Jurkat, Clone E6-1 (cell line): ENCODE measurements at regions not wholly inside any gene's neighbourhood (a gene's known extent, or its start where the extent isn't known, plus 50 kb on each side); places are given as distances from the start of the nearest gene placed in this dataset.
"Not testable (repeated sequence)": the region's sequence is repeated elsewhere in the genome, so short reads cannot be mapped to it uniquely, and the experiment has no call there.

Experiments
- DNase-seq: peaks from one replicate; pipeline ENCODE4 v3.0.0-alpha.2; 2011; ENCODE audit warnings: low read depth, low spot score
- H3K4me3 ChIP-seq: 2 replicates; pipeline ENCODE4 v1.5.1; 2011; ENCODE audit warnings: mild to moderate bottlenecking, low read length, control low read depth, moderate library complexity

DNA sequence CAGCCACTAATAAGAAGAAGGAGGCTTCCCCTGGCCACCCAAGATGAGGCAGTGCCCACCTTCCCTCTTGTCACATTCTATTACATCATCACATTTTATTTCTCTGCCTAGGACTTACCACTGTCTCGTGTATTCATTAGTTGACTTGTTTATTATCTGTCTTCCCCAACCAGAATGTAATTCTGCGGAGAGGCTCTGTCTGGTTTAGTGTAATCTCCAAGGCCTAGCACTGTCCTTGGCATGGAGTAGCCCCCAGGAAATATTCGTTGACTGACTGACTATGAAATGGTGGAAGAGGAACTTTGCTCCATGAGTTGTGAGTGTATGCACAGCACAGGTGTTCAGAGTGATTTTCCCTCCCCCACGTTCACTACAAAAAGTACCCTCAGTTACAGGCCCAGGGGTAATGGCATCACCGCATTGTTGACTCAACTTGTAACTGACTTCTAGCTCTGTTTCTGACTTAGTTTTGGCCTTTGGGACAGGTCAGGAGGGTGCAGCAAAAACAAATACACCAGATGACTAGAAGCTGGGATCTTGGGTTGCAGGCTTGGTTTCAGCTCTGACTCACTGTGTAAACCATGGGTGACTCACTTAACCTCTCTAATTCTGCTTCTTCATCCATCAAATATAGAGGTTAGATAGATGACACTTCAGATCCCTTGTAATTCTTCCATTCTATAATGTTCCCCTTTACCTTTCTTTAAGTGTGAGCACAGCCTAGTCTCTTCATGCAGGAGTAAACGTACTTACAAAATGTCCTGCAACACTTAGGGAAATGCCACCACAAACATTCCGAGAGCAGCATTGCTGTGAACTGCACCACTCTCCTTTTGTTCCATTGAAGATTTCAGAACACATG, 229.7 kb downstream of the KCNRG start:
- H3K4me3 ChIP-seq: no peak overlapping the region
- no peak for DNase-seq

DNA sequence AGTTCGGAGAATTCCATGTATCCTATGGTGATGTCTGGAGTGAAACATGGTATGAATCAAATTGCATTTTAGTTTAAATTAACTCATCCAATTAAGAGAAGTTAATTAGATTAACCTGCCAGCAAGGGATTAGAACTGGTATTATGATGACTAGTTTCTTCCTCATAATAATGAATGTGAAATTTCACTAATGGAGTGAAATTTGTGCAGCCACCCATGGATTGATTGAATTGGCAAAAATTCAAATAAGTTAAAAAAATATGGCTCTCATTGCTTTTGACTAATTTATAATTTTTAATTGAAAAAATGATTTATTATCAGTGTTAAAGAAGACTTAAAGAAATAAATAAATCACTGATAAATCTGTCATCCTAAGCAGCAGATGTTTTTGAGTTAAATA, 232.0 kb downstream of the KCNRG start:
- H3K4me3 ChIP-seq: no peak overlapping the region
- no peak for DNase-seq

DNA sequence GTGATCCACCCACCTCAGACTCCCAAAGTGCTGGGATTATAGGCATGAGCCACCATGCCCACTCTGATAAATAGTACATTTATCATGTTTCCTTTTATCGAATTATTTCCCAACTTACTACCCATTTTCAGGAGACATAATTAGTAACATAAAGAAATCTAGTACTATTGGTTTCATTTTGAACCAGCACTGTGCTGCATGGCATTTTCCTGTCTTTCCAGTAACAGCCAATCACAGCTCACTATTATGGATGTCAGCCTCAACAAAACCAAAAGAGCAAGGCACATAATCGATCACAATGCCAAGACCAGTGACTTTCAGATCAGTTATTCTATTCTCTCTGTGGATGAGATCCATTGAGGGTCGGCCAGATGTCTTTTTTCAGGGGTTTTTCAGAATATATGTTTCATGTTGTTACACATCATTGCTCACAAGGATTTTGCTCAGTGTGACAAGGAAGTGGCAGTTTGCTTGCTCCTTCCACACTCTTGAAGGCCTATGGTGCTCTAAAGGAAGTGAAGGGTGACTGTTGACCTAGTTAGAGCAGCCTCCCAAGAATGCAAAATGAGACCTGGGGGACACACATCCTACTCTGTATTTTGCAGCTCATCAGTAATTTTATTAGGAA, 233.4 kb downstream of the KCNRG start:
- H3K4me3 ChIP-seq: no peak overlapping the region
- peak; percentile 69 for DNase-seq

DNA sequence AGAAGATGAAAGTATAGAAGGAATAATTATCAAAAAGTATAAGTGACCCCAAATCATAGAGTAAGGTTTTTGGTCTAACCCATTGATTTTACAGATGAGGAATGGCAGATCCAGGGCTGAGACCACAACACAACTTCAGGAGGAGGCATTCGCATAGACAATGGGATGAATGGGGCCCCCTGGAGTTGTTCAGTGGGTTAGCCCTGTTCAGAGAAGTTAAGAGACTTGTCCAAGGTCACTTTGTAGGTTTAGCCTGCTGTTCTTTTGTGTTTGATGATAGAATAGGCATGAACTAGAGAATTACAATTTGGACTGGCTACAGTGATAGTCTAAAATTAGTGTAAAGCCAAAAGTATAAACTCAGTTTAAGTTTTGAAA, 233.9 kb downstream of the KCNRG start:
- no peak for DNase-seq
- H3K4me3 ChIP-seq: no peak overlapping the region

DNA sequence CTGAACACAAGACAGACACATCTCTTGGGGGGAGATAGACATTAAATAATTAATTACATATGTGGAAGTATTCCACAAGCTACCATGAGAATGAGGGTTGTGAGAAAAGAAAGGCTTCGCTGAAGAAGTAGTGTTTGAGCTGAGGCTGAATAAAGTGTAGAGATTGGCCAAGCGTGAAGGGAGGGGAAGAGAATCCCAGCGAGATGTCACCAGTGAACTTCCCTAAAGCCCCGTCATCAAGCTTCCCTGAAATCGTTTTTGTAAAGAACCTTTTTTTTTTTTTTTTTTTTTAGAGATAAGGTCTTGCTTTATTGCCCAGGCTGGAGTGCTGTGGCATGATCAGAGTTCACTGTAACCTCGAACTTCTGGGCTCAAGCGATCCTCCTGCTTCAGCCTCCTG, 235.2 kb downstream of the KCNRG start:
- no peak for DNase-seq
- H3K4me3 ChIP-seq: no peak overlapping the region

DNA sequence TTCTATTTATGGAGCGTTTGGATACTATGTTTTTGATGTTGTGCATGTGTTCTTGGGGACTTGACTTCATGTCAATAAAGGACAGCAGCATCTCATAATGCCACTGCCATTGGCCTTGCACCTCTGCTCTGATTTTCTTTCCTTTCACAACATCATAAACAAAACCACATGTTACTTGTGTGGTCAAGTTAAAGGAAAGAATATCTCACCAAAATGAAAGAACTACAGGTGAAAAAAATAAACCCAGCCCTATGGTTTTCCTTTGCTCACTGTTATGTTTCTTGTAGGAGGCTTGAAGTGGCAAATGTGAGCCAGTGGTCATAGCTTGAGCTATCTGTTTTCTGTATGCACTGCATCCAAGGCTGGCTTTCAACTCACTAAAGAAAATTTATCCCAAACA, 240.4 kb downstream of the KCNRG start:
- peak; percentile 59 for DNase-seq
- H3K4me3 ChIP-seq: no peak overlapping the region

DNA sequence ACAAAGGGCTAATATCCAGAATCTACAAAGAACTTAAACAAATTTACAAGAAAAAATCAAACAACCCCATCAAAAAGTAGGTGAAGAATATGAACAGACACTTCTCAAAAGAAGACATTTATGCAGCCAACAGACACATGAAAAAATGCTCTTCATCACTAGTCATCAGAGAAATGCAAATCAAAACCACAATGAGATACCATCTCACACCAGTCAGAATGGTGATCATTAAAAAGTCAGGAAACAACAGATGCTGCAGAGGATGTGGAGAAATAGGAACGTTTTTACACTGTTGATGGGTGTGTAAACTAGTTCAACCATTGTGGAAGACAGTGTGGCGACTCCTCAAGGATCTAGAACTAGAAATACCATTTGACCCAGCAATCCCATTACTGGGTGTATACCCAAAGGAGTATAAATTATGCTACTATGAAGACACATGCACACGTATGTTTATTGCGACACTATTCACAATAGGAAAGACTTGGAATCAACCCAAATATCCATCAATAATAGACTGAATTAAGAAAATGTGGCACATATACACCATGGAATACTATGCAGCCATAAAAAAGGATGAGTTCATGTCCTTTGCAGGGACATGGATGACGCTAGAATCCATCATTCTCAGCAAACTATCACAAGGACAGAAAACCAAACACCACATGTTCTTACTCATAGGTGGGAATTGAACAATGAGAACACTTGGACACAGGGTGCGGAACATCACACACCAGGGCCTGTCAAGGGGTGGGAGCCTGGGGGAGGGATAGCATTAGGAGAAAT, 241.5 kb downstream of the KCNRG start:
- not testable (repeated sequence) for DNase-seq, H3K4me3 ChIP-seq

DNA sequence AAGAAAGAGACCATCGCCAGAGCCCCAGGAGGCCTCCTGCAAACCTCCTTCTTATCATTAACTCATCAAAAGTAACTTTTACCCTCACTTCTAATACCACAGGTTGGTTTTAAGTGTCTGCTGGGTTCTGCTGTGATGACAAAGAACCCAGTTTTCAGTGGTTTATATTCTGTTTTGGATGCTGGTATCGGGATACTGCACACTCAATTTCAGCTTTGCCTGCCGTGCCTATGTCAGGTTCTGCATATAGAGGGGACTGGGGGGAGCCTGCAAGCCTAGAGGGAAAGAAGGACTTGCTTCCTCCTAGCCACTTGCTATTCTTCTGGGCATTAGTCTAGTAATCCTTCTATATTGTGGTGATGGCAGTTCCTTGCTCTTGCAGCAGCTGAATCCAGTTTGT, 242.4 kb downstream of the KCNRG start:
- peak overlapping the region; percentile 13 for H3K4me3 ChIP-seq
- peak; percentile 54 for DNase-seq

DNA sequence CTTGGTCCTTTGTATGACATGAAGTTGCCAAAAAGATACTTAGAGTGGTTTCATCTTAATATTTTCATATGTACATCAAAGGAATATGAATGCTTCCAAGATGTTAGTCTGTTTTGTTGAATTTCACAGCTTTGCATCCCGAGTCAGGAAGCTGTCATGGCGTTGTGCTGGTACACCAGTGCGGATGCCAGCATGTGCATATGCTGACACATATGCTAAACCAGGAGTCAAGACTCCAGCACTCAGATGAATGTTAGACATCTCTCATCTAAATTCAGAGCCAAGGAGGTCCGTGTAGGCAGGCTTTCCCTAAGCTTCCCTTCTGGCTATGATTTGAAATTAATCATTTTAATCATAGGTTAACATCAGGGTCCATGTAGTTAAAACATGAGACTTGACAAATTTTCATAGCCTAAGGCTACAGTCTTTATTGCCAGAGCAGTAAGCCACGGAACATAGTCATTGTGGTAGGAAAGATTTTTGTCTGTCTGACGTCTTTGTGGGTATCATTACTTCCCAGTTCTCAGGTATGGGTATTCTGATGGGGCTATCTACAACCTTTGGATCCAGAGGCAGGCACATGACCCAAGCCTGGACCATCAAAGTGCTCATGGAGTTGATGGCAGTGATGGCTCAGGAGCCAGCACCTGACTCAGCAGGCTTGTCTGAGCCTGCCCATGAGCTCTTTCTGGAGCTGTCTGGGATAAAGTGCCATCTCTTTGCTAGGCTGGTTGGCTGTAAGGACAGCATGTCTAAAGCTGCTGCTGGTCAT, 246.1 kb downstream of the KCNRG start:
- H3K4me3 ChIP-seq: no peak overlapping the region
- DNase-seq: no peak

DNA sequence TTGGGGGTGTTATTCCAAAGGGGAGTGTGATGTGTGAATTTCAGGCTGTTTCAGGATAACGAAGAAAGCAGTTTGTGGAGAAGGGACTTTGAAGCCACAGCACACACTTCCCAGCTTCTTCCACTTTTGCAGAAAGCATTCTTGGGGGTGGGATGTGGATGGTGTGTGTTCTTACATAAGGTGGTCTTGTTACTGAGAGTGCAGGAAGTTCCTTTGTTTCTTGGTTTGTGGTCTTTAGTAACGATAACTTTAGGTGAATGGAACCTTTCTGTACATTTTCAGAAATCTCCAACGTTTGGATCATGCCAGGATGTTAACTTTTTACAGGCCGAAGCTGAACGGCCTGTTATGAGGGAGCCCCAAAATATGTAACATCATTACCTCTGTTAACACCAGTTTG, 251.8 kb downstream of the KCNRG start:
- peak overlapping the region; percentile 21 for H3K4me3 ChIP-seq
- peak; percentile 71 for DNase-seq

DNA sequence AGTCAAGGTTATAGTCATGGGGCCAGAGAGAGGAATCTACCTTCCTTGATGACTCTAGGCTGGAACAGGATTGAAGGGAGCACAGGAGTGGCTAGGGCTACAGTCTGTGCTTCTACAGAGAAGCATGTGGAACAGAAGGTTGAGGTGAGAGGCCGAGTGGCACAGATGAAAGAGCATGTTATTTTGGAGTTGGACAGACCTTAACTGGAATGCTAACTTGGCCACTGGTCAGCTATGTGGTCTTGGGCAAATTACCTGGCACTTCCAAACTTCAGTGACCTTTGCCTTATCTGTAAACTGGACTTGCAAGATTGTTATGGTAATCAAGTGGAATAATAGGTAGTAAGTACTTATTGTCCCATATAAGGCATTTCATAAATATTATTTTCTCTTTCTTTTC, 252.7 kb downstream of the KCNRG start:
- no peak overlapping the region; the same call in 1 of the 2 replicates for H3K4me3 ChIP-seq
- no peak for DNase-seq

DNA sequence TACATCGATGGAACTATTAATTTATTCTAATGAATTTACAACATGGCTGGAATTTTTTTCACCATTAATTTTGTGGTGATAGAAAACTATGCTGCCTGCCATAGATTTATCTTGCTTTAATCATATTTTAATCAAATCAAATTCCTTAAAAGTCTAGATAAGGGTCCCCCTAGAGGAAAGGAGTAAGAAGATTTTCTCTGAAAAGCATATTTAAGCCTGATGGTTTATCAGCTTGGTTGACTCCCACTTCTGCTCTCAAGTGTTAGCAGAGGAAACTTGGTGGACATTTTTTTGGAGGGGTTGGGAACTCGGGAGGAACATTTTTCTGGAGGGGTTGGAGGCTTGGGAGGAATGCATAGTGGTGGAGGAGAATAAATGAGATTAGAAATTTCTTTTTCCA, 253.3 kb downstream of the KCNRG start:
- DNase-seq: no peak
- H3K4me3 ChIP-seq: no peak overlapping the region

DNA sequence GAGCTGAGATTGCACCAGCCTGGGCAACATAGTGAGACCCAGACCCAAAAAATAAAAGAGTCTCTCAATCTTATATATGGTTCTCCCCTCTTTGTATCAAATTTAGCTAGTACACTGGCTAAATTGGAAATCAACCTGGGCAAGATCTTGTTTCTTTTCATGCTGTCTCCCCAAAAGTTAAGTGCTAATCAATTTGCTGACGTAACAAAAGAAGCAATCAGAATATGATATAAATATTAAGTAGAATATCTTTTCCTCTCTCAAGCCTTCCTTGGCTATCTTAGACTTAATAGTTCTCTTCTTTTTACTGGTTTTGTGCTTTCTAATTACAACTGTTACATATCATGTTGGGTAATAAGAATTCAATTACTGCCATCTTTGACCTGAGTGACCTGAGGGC, 258.9 kb downstream of the KCNRG start:
- H3K4me3 ChIP-seq: no peak overlapping the region
- no peak for DNase-seq

DNA sequence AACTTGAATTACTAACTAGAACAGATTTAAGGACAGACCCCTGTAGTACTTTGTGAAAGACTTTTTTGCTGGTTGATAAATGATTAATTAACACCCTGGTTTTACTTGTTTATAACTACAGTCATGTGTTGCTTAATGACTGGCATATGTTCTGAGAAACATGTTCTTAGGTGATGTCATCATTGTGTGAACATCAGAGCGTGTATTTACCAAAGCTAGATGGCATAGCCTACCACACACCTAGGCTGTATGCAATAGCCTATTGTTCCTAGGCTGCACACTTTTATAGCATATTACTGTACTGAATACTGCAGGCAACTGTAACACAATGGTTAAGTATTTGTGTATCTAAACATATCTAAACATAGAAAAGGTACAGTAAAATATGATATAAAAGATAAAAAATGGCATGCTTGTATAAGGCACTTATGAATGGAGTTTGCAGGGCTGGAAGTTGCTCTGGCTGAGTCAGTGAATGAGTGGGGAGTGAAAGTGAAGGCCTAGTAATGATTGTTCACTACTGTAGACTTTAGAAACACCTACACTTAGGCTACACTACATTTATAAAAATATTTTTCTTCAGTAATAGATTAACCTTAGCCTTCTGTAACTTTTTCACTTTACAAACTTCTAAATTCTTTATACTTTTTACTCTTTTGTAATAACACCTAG, 260.3 kb downstream of the KCNRG start:
- DNase-seq: no peak
- H3K4me3 ChIP-seq: no peak overlapping the region

DNA sequence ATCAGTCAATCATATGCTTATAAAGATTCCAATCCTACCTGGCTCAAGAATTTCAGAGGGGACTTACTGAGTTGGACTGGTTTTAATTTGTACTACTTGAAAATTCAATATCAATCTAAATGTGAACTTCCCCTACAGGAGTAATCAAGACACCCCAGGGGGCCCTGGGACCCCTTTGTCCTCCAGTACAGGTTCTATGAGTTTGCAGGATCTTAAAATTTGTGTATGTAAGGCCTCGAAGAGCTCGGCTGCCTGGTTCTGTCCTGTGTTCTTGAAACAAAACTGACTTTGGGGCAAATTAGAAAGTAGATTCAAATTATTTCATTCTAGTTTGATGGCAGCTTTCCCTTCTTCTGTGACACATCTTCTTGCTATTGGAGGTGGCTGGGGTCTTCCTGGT, 261.3 kb downstream of the KCNRG start:
- H3K4me3 ChIP-seq: no peak overlapping the region
- DNase-seq: no peak

DNA sequence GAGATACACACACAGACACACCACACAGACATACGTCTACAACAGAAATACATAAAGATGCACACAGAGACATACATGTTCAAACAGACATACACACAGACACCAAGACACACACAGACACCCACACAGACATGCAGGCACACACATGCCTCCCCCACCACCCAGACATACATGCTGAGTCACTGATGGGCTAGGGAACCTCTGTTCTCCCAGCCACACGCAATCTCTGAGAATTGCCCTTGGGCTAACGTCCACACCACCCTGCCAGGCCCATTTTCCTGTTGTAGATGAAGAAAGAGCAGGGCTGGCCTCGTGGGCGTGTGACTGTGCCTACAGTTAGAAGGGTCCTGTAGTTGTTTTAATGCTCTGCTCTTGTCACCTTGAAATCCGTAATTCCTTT, 261.9 kb downstream of the KCNRG start:
- no peak overlapping the region for H3K4me3 ChIP-seq
- DNase-seq: no peak

DNA sequence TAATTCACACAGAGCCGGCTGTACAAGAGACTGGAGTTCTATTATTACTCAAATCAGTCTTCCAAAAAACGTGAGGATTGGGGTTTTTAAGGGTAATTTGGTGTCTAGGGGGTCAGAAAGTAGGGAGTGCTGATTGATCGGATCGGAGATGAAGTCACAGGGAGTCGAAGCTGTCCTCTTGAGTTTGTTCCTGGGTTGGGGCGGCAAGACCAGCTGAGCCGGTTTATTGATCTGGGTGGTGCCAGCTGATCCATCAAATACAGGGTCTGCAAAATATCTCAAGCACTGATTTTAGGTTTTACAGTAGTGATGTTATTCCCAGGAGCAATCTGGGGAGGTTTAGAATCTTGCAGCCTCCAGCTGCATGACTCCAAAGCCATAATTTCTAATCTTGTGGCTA, 262.7 kb downstream of the KCNRG start:
- no peak overlapping the region for H3K4me3 ChIP-seq
- DNase-seq: no peak

DNA sequence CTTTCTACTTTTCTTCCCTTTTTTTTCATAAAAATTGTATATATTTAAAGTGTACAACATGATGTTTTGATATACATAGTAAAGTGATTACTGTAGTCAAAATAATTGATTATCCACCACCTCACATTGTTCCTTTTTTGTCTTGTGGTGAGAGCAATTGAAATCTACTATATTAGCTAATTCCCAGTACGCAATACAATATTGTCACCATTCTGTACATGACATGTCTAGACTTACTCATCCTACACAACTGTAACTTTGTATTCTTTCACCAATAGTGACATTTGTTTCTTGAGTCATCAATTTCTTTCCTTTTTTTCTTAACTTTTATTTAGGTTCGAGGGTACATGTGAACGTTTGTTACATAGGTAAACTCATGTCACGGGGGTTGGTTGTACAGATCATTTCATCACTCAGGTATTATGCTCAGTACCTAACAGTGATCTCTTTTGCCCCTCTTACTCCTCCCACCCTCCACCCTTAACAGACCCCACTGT, 265.2 kb downstream of the KCNRG start:
- H3K4me3 ChIP-seq: no peak overlapping the region
- DNase-seq: no peak

DNA sequence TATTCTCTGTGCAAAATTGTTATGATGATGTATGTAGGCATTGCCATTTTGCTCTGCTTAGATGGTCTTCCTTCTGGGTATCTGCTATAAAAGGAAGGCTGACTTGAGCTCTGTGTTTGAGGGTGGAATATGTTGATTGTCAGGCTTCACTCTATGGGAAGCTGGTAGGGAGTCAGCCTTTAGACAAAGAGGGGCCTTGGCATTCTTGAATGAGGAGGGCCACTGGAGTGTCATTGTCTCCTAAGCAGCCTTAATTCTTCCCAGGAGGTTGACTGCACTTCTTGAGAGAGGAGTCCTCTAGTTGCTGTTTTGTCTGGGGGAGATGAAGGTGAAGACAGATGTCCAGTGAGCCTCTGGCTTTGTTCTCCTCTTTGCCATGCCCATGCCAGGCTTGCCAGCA, 266.8 kb downstream of the KCNRG start:
- no peak overlapping the region for H3K4me3 ChIP-seq
- DNase-seq: no peak
